Fibroblast of pulmonary artery (primary cell): ENCODE measurements at regions not wholly inside any gene's neighbourhood (a gene's known extent, or its start where the extent isn't known, plus 50 kb on each side); places are given as distances from the start of the nearest gene placed in this dataset.

Experiments used
- DNase-seq: peaks from one replicate; pipeline ENCODE4 v3.0.0-alpha.2; 2010; ENCODE audit warnings: low read depth
- H3K4me3 ChIP-seq: replicated peaks from 2 replicates; pipeline ENCODE4 v1.5.1; 2011; ENCODE audit warnings: low read depth, mild to moderate bottlenecking, control low read depth, low read length, moderate library complexity
- TF ChIP-seq, protein P1 (sequence below): IDR thresholded peaks from 2 replicates; pipeline ENCODE4 v1.5.1; 2011; ENCODE audit warnings: mild to moderate bottlenecking, control low read depth, low read length, inconsistent platforms; ENCODE audit errors: missing control alignments

DNA sequence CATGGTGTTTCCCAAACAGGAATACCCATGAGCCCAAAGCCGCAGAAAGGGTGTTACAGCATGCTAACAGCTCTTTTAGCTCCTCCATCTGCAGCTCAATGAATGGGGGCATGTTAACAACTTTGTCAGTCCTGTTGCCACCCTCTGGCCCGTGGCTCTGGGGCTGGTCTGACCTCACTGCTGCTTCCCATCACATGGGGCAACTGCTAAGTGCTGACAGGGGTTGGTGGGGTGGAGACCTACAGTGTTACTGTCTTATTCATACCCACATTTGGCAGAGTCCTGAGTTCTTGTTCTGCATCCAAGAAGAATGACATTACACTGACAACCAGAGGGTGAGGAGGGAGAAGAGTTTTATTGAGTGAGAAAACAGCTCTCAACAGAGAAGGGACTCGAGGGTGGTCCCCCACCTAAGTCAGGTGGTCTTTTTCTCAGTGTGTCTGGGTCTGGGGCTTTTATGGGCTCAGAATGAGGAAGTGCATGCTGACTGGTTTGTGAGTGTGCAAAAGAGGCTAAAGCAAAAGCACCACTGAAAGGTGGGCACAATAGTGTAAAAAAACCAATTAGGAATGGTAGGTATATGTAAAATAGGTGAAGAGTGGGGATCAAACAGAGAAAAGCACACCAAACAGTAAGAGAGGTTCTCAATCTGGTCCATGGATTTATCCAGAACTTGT is 1952.0 kb upstream of the PCDH20 start:
- TF ChIP-seq, protein P1, sequence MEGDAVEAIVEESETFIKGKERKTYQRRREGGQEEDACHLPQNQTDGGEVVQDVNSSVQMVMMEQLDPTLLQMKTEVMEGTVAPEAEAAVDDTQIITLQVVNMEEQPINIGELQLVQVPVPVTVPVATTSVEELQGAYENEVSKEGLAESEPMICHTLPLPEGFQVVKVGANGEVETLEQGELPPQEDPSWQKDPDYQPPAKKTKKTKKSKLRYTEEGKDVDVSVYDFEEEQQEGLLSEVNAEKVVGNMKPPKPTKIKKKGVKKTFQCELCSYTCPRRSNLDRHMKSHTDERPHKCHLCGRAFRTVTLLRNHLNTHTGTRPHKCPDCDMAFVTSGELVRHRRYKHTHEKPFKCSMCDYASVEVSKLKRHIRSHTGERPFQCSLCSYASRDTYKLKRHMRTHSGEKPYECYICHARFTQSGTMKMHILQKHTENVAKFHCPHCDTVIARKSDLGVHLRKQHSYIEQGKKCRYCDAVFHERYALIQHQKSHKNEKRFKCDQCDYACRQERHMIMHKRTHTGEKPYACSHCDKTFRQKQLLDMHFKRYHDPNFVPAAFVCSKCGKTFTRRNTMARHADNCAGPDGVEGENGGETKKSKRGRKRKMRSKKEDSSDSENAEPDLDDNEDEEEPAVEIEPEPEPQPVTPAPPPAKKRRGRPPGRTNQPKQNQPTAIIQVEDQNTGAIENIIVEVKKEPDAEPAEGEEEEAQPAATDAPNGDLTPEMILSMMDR = no peak

DNA sequence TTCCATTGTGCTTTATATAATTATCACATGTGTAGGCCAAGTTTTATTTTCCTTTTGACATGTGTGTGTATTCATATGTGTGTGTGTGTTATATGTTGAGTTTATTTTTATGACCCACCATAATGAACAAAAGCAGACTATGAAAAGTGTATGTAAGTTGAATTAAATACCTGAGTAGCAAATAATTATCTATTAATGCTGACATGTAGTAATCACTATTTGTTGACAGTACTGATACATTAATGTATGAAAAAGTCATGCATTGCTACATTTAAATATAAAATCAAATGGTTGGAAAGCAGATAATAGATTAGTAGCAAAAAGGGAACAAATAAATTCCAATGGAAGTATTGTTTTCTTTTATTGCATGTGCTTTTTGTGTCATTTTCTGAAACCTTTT is 1948.5 kb upstream of the PCDH20 start:
- H3K4me3 ChIP-seq = no peak overlapping the region
- TF ChIP-seq, protein P1 = no peak
- no peak for DNase-seq

More for the DNA sequence above, 1952.0 kb upstream of the PCDH20 start:
- H3K4me3 ChIP-seq = no peak overlapping the region
- DNase-seq = no peak

DNA sequence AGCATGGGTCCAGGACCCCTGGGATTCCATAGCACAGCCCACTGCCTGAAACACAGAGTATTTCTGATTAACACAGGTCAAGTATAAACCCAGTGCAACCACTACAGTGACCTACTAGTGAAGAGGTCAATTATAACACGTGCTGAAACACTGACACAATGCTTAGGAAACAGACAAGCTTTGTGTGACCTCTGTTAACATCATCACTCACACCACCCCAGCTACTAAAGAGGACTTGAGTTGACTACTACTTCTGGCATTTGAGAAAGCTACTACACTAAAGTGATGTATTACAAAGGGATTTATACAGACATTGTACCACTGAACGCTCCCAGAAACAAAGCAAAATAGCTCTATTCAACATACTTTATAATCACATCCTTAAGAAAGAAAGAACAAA is 1935.9 kb upstream of the PCDH20 start:
- no peak overlapping the region for H3K4me3 ChIP-seq
- no peak for DNase-seq
- TF ChIP-seq, protein P1 = no peak

DNA sequence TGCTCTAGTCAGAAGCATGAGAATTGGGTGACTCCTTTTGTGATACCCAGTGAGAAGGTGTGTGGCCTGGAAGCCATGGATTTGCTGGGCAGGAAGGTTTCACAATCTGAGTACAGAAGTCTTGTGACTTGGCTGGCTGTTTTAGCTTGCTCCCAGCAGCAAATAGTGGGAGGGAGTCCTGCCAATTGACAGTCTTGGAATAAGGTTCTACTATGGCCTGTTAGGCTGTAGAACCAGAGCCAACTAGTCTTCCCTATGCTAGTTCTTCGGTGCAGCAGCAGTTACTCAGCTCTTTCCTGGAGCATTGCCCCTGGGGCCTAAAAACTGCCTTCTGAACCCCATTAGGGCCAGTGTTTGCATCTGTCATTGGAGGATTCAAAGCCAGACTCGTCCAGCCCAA is 1935.4 kb upstream of the PCDH20 start:
- TF ChIP-seq, protein P1 = no peak
- H3K4me3 ChIP-seq = no peak overlapping the region
- peak; percentile 2 for DNase-seq

DNA sequence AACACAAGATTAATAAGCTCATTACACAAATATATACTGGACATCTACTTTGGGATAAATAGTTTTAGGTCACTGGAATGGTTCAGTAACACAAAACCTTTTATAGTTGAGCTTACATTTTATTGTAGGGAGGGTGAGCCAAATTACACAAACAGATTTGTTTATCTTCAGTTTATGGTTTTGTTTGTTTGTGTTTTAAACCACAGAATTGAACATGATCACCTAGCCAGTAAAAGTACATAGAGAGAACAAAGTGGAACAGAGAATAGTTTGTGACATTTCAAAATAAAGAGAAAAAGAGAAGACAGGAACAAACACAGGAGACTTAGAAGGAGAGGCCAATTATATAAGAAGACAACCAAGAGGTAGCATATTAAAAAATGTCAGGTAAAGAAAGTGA is 1930.2 kb upstream of the PCDH20 start:
- no peak overlapping the region for H3K4me3 ChIP-seq
- DNase-seq = no peak
- TF ChIP-seq, protein P1 = no peak

DNA sequence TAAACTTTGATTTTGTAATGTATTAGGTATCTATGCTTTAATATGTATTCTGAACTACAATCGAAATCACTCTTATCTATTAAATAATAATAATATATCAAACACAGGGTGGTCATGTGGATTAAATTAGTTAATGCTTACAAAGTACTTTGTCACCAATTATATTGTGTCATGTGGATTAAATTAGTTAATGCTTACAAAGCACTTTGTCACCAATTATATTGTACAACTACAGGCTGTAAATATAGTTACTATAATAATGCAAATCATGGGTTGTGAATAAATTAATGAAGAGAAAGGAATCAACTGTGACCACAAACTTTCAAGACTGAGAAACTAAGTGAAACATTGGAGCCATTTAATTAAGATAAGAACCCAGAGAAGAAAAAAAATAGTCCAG is 1929.1 kb upstream of the PCDH20 start:
- no peak for DNase-seq
- no peak overlapping the region for H3K4me3 ChIP-seq
- TF ChIP-seq, protein P1 = no peak

DNA sequence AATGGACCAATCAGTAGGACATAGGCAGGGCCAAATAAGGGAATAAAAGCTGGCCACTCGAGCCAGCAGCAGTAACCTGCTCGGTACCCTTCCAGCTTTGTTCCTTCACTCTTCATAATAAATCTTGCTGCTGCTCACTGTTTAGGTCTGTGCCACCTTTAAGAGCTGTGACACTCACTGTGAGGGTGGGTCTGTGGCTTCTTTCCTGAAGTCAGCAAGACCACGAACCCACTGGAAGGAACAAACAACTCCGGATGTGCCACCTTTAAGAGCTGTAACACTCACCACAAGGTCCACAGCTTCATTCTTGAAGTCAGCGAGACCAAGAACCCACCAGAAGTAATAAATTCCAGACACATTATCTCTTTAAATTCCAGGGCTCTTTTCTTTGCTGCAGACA is 1922.3 kb upstream of the PCDH20 start:
- TF ChIP-seq, protein P1 = no peak

More for the DNA sequence above, 1922.3 kb upstream of the PCDH20 start:
- H3K4me3 ChIP-seq = no peak overlapping the region
- DNase-seq = no peak
